ENCODE measurements at regions not wholly inside any gene's neighbourhood (a gene's known extent, or its start where the extent isn't known, plus 50 kb on each side); places are given as distances from the start of the nearest gene placed in this dataset.
A peak's percentile ranks its signal among the peaks of the same experiment; 100 is the strongest.

GRCh38 chr10:79003183-79004100, 65.3 kb upstream of the ZMIZ1 start:
- peak overlapping the region in 1 of 6 donors; percentile 48 for H3K27ac Mint-ChIP-seq
- ATAC-seq (ENCODE audit: low read depth in 2 of 2) (no peak), DNase-seq (no peak)
- no peaks in the 10 kb centered on the region for H3K36me3 Mint-ChIP-seq
- peak overlapping the region in 1 of 8 donors; percentile 66 for H3K4me3 Mint-ChIP-seq
- H3K4me1 Mint-ChIP-seq, result peaks cover 0 to 4% (median 3%) of the 10 kb centered on the region in 3 donors
- peaks cover 35 to 84% (median 80%) of the 10 kb centered on the region in 3 donors for H3K27me3 Mint-ChIP-seq
- no peaks in the 10 kb centered on the region for H3K9me3 Mint-ChIP-seq

- DNase-seq (no peak), ATAC-seq (ENCODE audit: low read depth in 2 of 2) (no peak)
- Mint-ChIP-seq H3K36me3 (no peaks in the 10 kb centered on the region), H3K4me1 (peaks cover 0 to 4% (median 3%) of the 10 kb centered on the region in 3 donors), H3K27me3 (peaks cover 40 to 81% (median 81%) of the 10 kb centered on the region in 3 donors), H3K4me3 (no peak overlapping the region), H3K9me3 (no peaks in the 10 kb centered on the region), H3K27ac (no peak overlapping the region)
These were observed 64.5 kb upstream of the ZMIZ1 start for GRCh38 chr10:79004311-79004710.

- ATAC-seq (ENCODE audit: low read depth in 2 of 2), result no peak
These were observed 63.5 kb upstream of the ZMIZ1 start for GRCh38 chr10:79005126-79005810.

GRCh38 chr10:79007018-79007417, 61.7 kb upstream of the ZMIZ1 start:
- Mint-ChIP-seq H3K36me3 (no peaks in the 10 kb centered on the region), H3K27ac (no peak overlapping the region), H3K4me1 (no peaks in the 10 kb centered on the region), H3K4me3 (no peak overlapping the region), H3K9me3 (no peaks in the 10 kb centered on the region), H3K27me3 (peaks cover 29 to 61% (median 61%) of the 10 kb centered on the region in 3 donors)
- ATAC-seq (ENCODE audit: low read depth in 2 of 2), result no peak
- DNase-seq, result no peak

More at GRCh38 chr10:79005126-79005810, 63.5 kb upstream of the ZMIZ1 start:
- Mint-ChIP-seq H3K27ac (peak overlapping the region in 1 of 6 donors; percentile 29), H3K9me3 (no peaks in the 10 kb centered on the region), H3K4me3 (no peak overlapping the region), H3K36me3 (no peaks in the 10 kb centered on the region), H3K27me3 (peaks cover 36 to 71% (median 71%) of the 10 kb centered on the region in 3 donors), H3K4me1 (peaks cover 0 to 4% (median 3%) of the 10 kb centered on the region in 3 donors)
- DNase-seq, result no peak

- no peak overlapping the region for H3K27ac Mint-ChIP-seq
- no peaks in the 10 kb centered on the region for H3K9me3 Mint-ChIP-seq
- H3K27me3 Mint-ChIP-seq, result peaks cover 25 to 67% (median 64%) of the 10 kb centered on the region in 3 donors
- no peaks in the 10 kb centered on the region for H3K36me3 Mint-ChIP-seq
- ATAC-seq (ENCODE audit: low read depth in 2 of 2), result no peak
- no peak for DNase-seq
- no peaks in the 10 kb centered on the region for H3K4me1 Mint-ChIP-seq
- H3K4me3 Mint-ChIP-seq, result peak overlapping the region in 1 of 8 donors; percentile 25
These were observed 61.1 kb upstream of the ZMIZ1 start for GRCh38 chr10:79007421-79008319.

- Mint-ChIP-seq H3K4me1 (no peaks in the 10 kb centered on the region), H3K27me3 (peaks cover 25 to 63% (median 61%) of the 10 kb centered on the region in 3 donors), H3K36me3 (no peaks in the 10 kb centered on the region), H3K9me3 (no peaks in the 10 kb centered on the region), H3K4me3 (no peak overlapping the region), H3K27ac (no peak overlapping the region)
- DNase-seq, result no peak
- no peak for ATAC-seq (ENCODE audit: low read depth in 2 of 2)
These were observed 59.6 kb upstream of the ZMIZ1 start for GRCh38 chr10:79009145-79009544.

GRCh38 chr10:79012567-79012966, 56.2 kb upstream of the ZMIZ1 start:
- H3K27me3 Mint-ChIP-seq, result peaks cover 9 to 57% (median 40%) of the 10 kb centered on the region in 3 donors
- H3K27ac Mint-ChIP-seq, result no peak overlapping the region
- ATAC-seq (ENCODE audit: low read depth in 2 of 2), result no peak
- DNase-seq, result no peak
- H3K36me3 Mint-ChIP-seq, result no peaks in the 10 kb centered on the region
- no peak overlapping the region for H3K4me3 Mint-ChIP-seq
- peaks cover 0 to 2% (median under 1%) of the 10 kb centered on the region in 7 donors for H3K9me3 Mint-ChIP-seq
- H3K4me1 Mint-ChIP-seq, result no peaks in the 10 kb centered on the region

GRCh38 chr10:79013406-79013987, 55.3 kb upstream of the ZMIZ1 start:
- Mint-ChIP-seq H3K27me3 (peaks cover 9 to 52% (median 31%) of the 10 kb centered on the region in 3 donors), H3K4me1 (no peaks in the 10 kb centered on the region), H3K36me3 (no peaks in the 10 kb centered on the region), H3K27ac (no peak overlapping the region), H3K9me3 (peaks cover 0 to 9% (median 4%) of the 10 kb centered on the region in 7 donors), H3K4me3 (no peak overlapping the region)
- ATAC-seq (ENCODE audit: low read depth in 2 of 2) (no peak), DNase-seq (no peak)

GRCh38 chr10:79014796-79015195, 54.0 kb upstream of the ZMIZ1 start:
- Mint-ChIP-seq H3K9me3 (peaks cover 0 to 9% (median 4%) of the 10 kb centered on the region in 7 donors), H3K4me3 (no peak overlapping the region), H3K4me1 (no peaks in the 10 kb centered on the region), H3K27me3 (peaks cover 3 to 46% (median 26%) of the 10 kb centered on the region in 3 donors), H3K27ac (no peak overlapping the region), H3K36me3 (no peaks in the 10 kb centered on the region)
- no peak for DNase-seq
- no peak for ATAC-seq (ENCODE audit: low read depth in 2 of 2)

- Mint-ChIP-seq H3K27ac (no peak overlapping the region), H3K4me1 (no peaks in the 10 kb centered on the region), H3K27me3 (peaks cover under 1 to 29% (median 11%) of the 10 kb centered on the region in 3 donors), H3K9me3 (peaks cover 0 to 9% (median 4%) of the 10 kb centered on the region in 7 donors), H3K36me3 (no peaks in the 10 kb centered on the region), H3K4me3 (no peak overlapping the region)
- DNase-seq (no peak), ATAC-seq (ENCODE audit: low read depth in 2 of 2) (no peak)
These were observed 50.8 kb upstream of the ZMIZ1 start for GRCh38 chr10:79017882-79018520.

GRCh38 chr10:79018521-79019011, 50.2 kb upstream of the ZMIZ1 start:
- no peak for DNase-seq
- Mint-ChIP-seq H3K9me3 (peaks cover 0 to 9% (median 4%) of the 10 kb centered on the region in 7 donors), H3K27me3 (peaks cover 0 to 27% (median 5%) of the 10 kb centered on the region in 3 donors), H3K27ac (no peak overlapping the region), H3K4me3 (no peak overlapping the region), H3K36me3 (no peaks in the 10 kb centered on the region), H3K4me1 (no peaks in the 10 kb centered on the region)
- no peak for ATAC-seq (ENCODE audit: low read depth in 2 of 2)

All from naive B cell (primary cell).